GM18861 (cell line): ENCODE measurements at regions not wholly inside any gene's neighbourhood (a gene's known extent, or its start where the extent isn't known, plus 50 kb on each side); places are given as distances from the start of the nearest gene placed in this dataset.

Source experiments
- ATAC-seq: cut with Tn5 transposase; IDR thresholded peaks from one replicate; pipeline ENCODE4 v1.9.1; 2021; ENCODE audit not compliant: unreplicated experiment

DNA sequence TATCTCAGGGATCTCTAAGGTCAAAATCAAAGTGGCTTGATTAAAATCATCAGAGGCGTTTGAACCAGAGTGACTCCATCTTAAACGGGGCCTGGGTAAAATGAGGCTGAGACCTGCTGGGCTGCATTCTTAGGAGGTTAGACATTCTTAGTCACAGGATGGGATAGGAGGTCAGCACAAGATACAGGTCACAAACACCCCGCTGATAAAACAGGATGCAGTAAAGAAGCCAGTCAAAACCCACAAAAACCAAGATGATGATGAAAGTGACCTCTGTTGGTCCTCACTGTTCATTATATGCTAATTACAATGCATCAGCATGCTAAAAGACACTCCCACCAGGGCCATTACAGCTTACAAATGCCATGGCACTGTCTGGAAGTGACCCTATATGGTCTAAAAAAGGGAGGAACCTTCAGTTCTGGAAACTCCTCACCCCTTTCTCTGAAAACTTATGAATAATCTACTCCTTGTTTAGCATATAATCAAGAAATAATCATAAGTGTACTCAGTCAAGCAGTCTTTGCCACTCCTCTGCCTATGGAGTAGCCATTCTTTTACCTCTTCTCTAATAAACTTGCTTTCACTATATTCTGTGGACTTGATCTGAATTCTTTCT lies 143.3 kb upstream of the SLCO3A1 start:
- ATAC-seq = no peak

GRCh38 chr15:91711384-91712033 lies 142.0 kb upstream of the SLCO3A1 start:
- ATAC-seq = no peak

DNA sequence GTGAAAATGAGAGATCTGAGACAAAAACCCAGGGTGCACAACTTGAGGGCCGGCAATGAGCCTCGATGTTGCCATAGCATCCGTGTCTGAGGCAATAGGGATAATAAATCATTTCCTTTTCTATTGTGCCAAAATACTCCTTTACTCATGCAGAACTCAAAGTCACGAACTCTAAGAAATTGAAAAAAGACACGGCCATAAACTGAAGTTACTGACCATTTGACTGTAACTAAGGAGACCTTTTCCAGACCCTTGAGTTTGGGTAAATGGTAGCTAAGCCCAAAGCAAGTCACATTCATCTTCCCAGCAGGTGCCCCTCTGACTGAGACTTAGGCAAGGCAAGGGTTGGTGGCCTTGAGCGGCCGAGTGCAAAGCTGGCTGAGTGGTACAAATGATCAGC lies 141.2 kb upstream of the SLCO3A1 start:
- no peak for ATAC-seq

DNA sequence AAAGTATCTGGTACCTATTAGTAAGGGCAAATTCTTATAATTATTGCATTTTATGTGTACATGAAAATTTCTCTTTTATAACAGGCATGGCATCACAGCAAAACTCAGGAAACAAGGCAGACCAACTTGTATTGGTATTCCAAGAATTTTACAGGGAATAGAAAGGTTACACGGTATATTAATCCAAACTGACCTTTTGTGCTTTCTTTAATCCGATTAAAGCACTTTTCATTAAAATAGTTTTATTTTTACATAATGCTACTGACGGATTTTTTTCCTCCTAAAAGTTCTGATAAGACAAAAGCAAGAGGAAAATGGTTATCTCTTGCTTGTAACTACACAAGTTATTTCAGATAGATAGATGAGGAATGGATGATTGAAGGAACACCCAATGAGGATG lies 137.0 kb upstream of the SLCO3A1 start:
- ATAC-seq = no peak

DNA sequence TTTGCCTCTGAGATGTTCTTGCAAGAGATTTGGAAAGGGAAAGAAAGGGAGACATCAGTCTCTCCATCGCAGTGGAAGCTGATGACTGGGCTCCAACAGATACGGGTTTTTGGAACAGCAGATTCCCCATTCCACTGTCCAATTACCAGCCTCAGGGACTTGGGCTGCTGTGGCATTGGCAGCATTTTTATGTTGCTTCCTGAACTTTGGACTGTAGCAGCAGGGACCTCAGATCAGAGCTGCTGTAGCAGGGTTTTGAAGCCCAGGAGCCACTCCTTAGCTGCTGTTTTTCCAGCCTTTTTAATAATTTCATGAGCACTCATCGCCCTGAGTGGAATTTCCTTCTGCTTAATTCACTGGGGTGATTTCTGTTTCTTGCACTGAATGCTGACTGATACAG lies 135.7 kb upstream of the SLCO3A1 start:
- no peak for ATAC-seq

GRCh38 chr15:91723959-91724358 lies 129.5 kb upstream of the SLCO3A1 start:
- no peak for ATAC-seq

DNA sequence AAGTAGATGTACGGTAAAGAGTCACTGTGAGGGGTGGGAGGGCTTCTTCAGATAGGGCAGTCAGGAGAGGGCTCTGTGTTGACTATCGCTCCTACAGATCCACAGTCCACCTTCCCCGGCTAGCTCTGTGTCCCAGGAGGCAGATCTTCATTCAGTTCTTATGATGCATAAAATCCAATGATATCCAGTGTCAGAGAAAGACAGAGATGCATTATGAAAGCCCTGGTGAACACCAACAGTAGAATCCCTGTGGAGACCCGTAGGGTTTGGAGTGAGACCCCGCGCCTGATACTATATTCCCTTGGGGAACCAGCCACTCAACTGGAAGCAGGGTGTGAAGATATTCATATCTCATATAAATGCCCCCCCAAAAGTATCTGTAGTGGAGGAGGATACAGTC lies 119.8 kb upstream of the SLCO3A1 start:
- ATAC-seq = no peak

DNA sequence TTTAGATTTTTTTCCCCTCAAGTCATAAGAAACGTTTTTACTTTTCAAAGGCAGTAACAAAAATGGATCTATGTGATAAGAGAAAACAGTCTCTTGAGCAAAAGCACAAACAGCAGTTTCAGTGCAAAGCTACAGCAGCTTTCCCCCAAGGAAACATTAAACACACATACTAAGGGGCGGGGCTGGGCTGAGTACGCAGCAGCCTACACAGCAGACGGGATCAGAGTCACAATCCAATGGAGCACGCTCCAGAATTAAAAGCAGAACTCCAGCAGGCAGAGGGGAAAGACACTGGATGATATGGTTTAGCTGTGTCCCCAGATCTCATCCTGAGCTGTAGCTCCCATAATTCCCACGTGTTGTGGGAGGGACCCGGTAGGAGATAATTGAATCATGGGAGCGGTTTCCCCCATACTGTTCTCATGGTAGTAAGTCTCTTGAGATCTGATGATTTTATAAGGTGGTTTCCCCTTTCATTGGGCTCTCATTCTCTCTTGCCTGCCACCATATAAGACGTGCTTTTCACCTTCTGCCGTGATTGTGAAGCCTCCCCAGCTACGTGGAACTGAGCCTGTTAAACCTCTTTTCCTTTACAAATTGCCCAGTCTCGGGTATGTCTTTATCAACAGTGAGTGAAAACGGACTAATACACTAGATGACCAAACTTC lies 116.2 kb upstream of the SLCO3A1 start:
- ATAC-seq = no peak

- no peak for ATAC-seq
Observed at GRCh38 chr15:91741986-91742385, 111.5 kb upstream of the SLCO3A1 start.

DNA sequence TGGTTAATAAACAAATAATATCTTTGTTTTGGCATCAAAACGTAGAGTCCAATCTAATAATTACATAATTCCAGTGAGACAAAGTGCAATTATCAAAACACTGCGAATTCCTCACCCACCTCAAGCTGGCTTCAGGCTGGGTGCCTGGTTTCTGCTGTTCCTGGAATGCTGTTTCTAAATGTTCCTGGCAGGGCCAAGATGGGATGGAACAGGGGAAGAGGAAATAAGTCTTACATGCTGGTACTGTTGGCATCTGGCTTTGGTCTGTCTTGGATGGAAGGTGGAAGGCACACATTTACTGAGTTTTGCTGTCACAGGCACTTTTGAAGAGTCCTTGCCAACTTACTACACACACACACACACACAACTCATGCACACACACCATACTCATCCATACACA lies 101.9 kb upstream of the SLCO3A1 start:
- ATAC-seq = no peak

DNA sequence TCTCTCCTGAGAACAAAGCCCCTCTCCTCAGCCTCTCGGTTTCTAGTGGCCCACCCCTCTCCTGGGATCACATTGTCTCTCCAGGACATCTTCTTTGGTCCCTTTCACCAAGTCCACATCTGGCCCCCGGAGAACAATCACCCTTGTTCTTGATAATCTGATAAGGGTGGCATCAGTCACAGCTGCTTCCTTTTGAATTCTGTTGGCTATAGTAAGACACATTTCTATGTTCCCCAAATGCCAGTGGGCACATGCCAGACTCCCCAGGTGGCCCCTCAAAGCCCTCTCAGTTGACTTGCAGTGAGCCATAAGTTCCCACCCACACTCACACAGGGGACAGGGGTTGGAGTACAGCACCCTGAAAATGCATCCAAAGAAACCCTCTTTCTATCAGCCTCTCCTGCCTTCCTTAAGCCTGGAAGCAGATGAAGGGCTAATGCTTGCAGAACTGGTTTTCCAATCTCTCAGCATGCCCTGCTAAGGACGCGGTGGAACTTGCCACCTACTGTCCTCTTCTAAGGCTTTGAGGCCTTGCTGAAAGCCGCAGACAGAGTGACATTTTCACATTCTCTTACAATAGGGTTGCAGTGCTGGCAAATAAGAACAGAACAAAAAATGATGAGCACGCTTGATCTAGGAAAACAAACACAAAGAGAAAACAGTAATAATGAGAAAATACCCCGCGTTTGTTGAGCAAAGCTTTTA lies 101.3 kb upstream of the SLCO3A1 start:
- ATAC-seq = no peak

- no peak for ATAC-seq
Observed at GRCh38 chr15:91759560-91759959, 93.9 kb upstream of the SLCO3A1 start.

GRCh38 chr15:91765660-91766059 lies 87.8 kb upstream of the SLCO3A1 start:
- ATAC-seq = no peak

- ATAC-seq = no peak
Observed at GRCh38 chr15:91769476-91769875, 84.0 kb upstream of the SLCO3A1 start.

DNA sequence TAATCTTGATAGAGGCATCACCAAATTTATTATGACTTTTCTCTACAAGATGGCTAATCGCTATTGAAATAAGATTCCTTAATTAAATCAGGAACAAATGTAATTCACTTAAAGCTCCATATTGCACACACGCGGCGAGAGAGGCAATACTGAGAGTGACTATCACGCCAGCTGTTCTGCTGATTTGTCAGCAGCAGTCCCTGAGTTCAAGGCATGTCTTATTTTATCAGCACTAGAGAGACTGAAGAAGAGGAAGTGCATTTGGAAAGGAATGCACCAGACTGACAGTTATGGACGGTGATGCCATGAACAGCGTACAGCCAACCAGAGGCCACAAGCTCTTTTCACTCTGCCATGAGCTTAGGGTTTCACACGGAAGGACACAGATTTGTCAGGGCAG lies 83.6 kb upstream of the SLCO3A1 start:
- no peak for ATAC-seq

GRCh38 chr15:91776104-91776503 lies 77.4 kb upstream of the SLCO3A1 start:
- ATAC-seq = no peak

DNA sequence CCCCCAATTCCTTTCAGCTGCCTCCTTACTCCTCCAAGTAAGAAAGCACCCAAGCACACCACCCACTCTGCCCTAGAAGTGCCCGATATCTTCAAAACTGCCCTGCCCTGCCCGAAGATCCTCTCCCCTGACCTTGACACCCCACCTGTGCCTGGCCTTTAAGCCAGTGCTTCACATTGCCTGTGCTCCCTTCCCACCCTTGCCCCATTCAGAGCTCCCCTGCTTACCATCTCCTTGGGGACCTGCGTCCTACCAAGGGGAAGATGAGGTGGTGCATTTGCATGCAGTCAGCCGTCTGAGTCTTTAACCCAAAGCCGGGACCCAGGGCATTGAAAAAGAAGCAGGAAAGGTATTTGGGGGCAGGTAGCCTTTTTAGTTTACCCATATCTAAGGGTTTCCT lies 73.5 kb upstream of the SLCO3A1 start:
- ATAC-seq = no peak

- no peak for ATAC-seq
Observed at GRCh38 chr15:91780387-91780786, 73.1 kb upstream of the SLCO3A1 start.

DNA sequence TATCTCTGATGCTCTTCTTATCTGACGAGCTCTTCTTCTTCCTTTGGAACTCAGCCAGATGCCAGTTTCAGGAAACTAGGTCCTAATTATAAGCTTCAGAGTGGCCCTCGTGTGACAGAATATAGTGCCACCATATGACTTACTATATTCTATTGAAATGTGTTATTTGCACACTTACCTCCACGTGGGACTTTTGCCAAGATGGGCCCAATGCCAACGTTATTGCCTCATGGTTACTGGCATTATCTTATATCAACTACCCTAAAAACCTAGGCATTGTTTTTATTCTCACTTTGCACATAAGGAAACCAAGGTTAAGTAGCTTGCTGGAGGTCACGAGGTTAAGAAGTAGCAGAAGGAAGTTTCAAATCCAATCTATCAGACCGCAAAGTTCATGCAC lies 71.3 kb upstream of the SLCO3A1 start:
- no peak for ATAC-seq

- ATAC-seq = no peak
Observed at GRCh38 chr15:91783008-91783407, 70.5 kb upstream of the SLCO3A1 start.

GRCh38 chr15:91783451-91783850 lies 70.1 kb upstream of the SLCO3A1 start:
- no peak for ATAC-seq
